Hepatocyte (in vitro differentiated cells): ENCODE measurements at regions not wholly inside any gene's neighbourhood (a gene's known extent, or its start where the extent isn't known, plus 50 kb on each side); places are given as distances from the start of the nearest gene placed in this dataset.

Experiments used
- DNase-seq: peaks from one replicate; pipeline ENCODE4 v3.0.0-alpha.2; 2016; ENCODE audit warnings: low spot score
- H2AFZ ChIP-seq: fragments of 200-600 bp; sonication (generic); 2 replicates; pipeline ENCODE4 v1.6.0; 2016; ENCODE audit warnings: antibody characterized with exemption, mild to moderate bottlenecking
- H3K27ac ChIP-seq: fragments of 200-600 bp; sonication (generic); 2 replicates; pipeline ENCODE4 v1.5.1; 2016; ENCODE audit warnings: mild to moderate bottlenecking
- H3K27me3 ChIP-seq: fragments of 200-600 bp; sonication (generic); 2 replicates; pipeline ENCODE4 v1.6.1; 2016
- H3K36me3 ChIP-seq: fragments of 200-600 bp; sonication (generic); replicated peaks from 2 replicates; pipeline ENCODE4 v1.5.1; 2016; ENCODE audit warnings: low read depth; ENCODE audit not compliant: insufficient read depth
- H3K4me1 ChIP-seq: fragments of 200-600 bp; sonication (generic); 2 replicates; pipeline ENCODE4 v1.5.1; 2016; ENCODE audit warnings: mild to moderate bottlenecking, moderate library complexity; ENCODE audit not compliant: insufficient read depth
- H3K4me2 ChIP-seq: fragments of 200-600 bp; sonication (generic); 2 replicates; pipeline ENCODE4 v1.6.0; 2016
- H3K4me3 ChIP-seq: fragments of 200-600 bp; sonication (generic); 2 replicates; pipeline ENCODE4 v1.5.1; 2016; ENCODE audit warnings: mild to moderate bottlenecking
- H3K79me2 ChIP-seq: fragments of 200-600 bp; sonication (generic); 2 replicates; pipeline ENCODE4 v1.6.0; 2017; ENCODE audit warnings: mild to moderate bottlenecking
- H3K9me2 ChIP-seq: fragments of 200-600 bp; sonication (generic); replicated peaks from 2 replicates; pipeline ENCODE4 v1.6.0; 2017; ENCODE audit warnings: mild to moderate bottlenecking; ENCODE audit not compliant: insufficient read depth
- H3K9me3 ChIP-seq: fragments of 200-600 bp; sonication (generic); 2 replicates; pipeline ENCODE4 v1.5.1; 2016; ENCODE audit warnings: low read depth, mild to moderate bottlenecking
- H4K20me1 ChIP-seq: fragments of 200-600 bp; sonication (generic); 2 replicates; pipeline ENCODE4 v1.6.0; 2016; ENCODE audit warnings: mild to moderate bottlenecking; ENCODE audit not compliant: insufficient read depth, poor library complexity, severe bottlenecking
- EZH2 ChIP-seq: fragments of 200-600 bp; sonication (generic); IDR thresholded peaks from 2 replicates; pipeline ENCODE4 v1.6.1; 2016; ENCODE audit warnings: antibody characterized with exemption, mild to moderate bottlenecking, borderline replicate concordance
- EZH2phosphoT487 ChIP-seq: fragments of 200-600 bp; sonication (generic); IDR thresholded peaks from one replicate; pipeline ENCODE4 v1.6.1; 2018; ENCODE audit warnings: antibody characterized with exemption, mild to moderate bottlenecking, low read depth, moderate library complexity; ENCODE audit not compliant: unreplicated experiment, severe bottlenecking
- WGBS: methylation state at CpG from one replicate; pipeline ENCODE4 v1.1.6; 2016; ENCODE audit warnings: low lambda C conversion rate; ENCODE audit errors: missing lambda C conversion rate; 5-methylcytosine and 5-hydroxymethylcytosine counted together
- TF ChIP-seq, protein P1 (sequence below): fragments of 200-600 bp; sonication (generic); IDR thresholded peaks from 2 replicates; pipeline ENCODE4 v1.5.1; 2016; ENCODE audit warnings: antibody characterized with exemption, mild to moderate bottlenecking; ENCODE audit not compliant: poor library complexity

DNA sequence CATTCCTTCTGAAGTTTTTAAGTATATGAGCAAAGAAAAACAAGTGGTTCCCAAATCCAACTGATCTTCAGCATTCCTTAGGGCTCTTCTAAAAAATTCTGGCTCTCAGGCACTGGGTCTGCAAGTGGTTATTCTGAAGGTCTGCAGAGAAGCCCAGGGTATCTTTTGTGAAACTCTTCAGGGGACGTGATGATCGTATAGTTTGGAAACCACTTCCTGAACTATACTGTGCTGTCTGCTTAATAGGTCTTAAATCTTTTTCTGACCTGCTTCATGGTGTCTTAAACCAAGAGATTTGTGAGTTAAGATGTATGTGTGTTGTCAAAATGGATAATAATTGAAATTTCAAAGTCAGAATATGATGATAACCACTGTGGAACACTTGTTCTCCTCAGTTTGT lies 115.5 kb downstream of the LHX9 start:
- Histone ChIP-seq H2AFZ (no peak overlapping the region), H3K4me2 (no peak overlapping the region), H4K20me1 (no peaks in the 10 kb centered on the region), H3K79me2 (no peaks in the 10 kb centered on the region), H3K27me3 (no peaks in the 10 kb centered on the region), H3K4me1 (no peaks in the 10 kb centered on the region), H3K4me3 (no peak overlapping the region), H3K9me3 (no peaks in the 10 kb centered on the region), H3K27ac (no peak overlapping the region), H3K9me2 (no peaks in the 10 kb centered on the region), H3K36me3 (no peaks in the 10 kb centered on the region)
- DNase-seq, result no peak
- TF ChIP-seq EZH2 (no peak), EZH2phosphoT487 (no peak)
- TF ChIP-seq, protein P1, sequence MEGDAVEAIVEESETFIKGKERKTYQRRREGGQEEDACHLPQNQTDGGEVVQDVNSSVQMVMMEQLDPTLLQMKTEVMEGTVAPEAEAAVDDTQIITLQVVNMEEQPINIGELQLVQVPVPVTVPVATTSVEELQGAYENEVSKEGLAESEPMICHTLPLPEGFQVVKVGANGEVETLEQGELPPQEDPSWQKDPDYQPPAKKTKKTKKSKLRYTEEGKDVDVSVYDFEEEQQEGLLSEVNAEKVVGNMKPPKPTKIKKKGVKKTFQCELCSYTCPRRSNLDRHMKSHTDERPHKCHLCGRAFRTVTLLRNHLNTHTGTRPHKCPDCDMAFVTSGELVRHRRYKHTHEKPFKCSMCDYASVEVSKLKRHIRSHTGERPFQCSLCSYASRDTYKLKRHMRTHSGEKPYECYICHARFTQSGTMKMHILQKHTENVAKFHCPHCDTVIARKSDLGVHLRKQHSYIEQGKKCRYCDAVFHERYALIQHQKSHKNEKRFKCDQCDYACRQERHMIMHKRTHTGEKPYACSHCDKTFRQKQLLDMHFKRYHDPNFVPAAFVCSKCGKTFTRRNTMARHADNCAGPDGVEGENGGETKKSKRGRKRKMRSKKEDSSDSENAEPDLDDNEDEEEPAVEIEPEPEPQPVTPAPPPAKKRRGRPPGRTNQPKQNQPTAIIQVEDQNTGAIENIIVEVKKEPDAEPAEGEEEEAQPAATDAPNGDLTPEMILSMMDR, result no peak
- 82% methylated on average over 2 of the region's 2 CpGs for WGBS

DNA sequence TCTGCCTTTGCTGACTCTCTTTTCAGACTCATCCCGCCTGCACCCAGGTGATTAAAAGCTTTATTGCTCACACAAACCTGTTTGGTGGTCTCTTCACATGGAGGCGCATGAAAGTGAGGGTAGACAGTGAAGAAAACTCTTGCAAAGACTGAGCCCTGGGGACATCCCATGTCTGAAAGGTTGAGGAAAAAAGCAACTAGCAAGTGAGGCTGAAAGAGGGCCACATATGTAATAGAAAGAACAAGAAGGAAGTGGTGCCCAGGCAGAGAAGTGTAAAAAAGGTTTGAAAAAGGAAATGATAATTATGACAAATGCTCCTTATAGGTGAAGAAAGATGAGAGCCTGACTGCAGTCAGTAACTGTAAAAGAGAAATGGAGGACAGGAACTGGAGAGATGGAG lies 115.9 kb upstream of the NEK7 start:
- no peaks in the 10 kb centered on the region for H3K9me2 ChIP-seq
- H3K79me2 ChIP-seq, result no peaks in the 10 kb centered on the region
- H3K4me2 ChIP-seq, result no peak overlapping the region
- H3K27me3 ChIP-seq, result no peaks in the 10 kb centered on the region
- no peak overlapping the region for H2AFZ ChIP-seq
- no peaks in the 10 kb centered on the region for H4K20me1 ChIP-seq
- no peak overlapping the region for H3K27ac ChIP-seq
- TF ChIP-seq EZH2 (no peak), EZH2phosphoT487 (no peak)
- TF ChIP-seq, protein P1, result no peak
- H3K36me3 ChIP-seq, result no peaks in the 10 kb centered on the region
- WGBS, result 83% methylated on average over 2 of the region's 2 CpGs
- H3K4me3 ChIP-seq, result no peak overlapping the region
- no peaks in the 10 kb centered on the region for H3K4me1 ChIP-seq
- no peak for DNase-seq
- H3K9me3 ChIP-seq, result no peaks in the 10 kb centered on the region

DNA sequence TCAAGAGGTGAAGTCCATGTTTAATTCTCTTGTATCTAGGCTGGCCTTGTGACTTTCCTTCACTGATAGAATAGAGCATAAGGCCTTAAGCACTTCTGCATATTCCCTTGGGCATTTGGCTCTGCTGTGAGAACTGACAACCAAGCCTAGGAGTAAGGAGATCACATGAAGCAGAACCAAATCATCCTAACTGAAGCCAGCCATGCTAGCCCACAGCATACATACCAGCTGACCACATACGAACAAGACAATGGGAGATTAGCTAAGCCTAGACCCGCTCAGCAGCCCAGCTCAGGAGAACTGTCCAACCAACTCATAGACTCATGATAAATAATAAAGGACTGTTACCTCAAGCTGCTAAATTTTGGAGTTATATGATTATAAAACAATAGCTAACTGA lies 114.6 kb upstream of the NEK7 start:
- no peaks in the 10 kb centered on the region for H3K36me3 ChIP-seq
- H3K4me2 ChIP-seq, result no peak overlapping the region
- no peak overlapping the region for H3K27ac ChIP-seq
- H3K27me3 ChIP-seq, result no peaks in the 10 kb centered on the region
- no peak overlapping the region for H3K4me3 ChIP-seq
- WGBS, result 90% methylated on average over 2 of the region's 2 CpGs
- no peaks in the 10 kb centered on the region for H3K4me1 ChIP-seq
- H2AFZ ChIP-seq, result no peak overlapping the region
- TF ChIP-seq EZH2, result no peak
- TF ChIP-seq, protein P1, result no peak
- TF ChIP-seq EZH2phosphoT487, result no peak
- no peaks in the 10 kb centered on the region for H4K20me1 ChIP-seq
- DNase-seq, result no peak
- H3K9me3 ChIP-seq, result no peaks in the 10 kb centered on the region
- H3K79me2 ChIP-seq, result no peaks in the 10 kb centered on the region
- no peaks in the 10 kb centered on the region for H3K9me2 ChIP-seq

DNA sequence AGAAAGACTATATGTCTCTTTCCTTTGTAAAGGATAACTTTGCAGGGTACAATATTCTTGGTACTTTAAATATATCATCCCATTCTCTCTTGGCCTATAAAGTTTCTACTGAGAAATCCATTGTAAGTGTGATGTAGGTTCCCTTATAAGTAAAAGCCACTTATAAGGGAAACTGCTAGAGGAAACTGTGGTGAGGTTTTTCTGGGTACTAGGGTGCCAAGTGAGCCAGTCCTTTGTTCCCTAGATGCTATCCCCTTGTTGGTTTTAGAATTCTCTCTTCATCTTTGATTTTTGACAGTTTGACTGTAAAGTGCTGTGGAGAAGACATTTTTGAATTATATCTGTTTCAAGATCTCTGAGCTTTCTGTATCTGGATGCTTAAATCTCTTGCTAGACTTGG lies 108.9 kb upstream of the NEK7 start:
- no peak overlapping the region for H3K4me2 ChIP-seq
- no peaks in the 10 kb centered on the region for H3K79me2 ChIP-seq
- no peak overlapping the region for H2AFZ ChIP-seq
- TF ChIP-seq, protein P1, result no peak
- TF ChIP-seq EZH2phosphoT487 (no peak), EZH2 (no peak)
- H4K20me1 ChIP-seq, result no peaks in the 10 kb centered on the region
- H3K9me2 ChIP-seq, result no peaks in the 10 kb centered on the region
- no peaks in the 10 kb centered on the region for H3K9me3 ChIP-seq
- H3K4me1 ChIP-seq, result no peaks in the 10 kb centered on the region
- no peak for DNase-seq
- H3K27me3 ChIP-seq, result no peaks in the 10 kb centered on the region
- H3K36me3 ChIP-seq, result no peaks in the 10 kb centered on the region
- H3K4me3 ChIP-seq, result no peak overlapping the region
- H3K27ac ChIP-seq, result no peak overlapping the region
